Activated CD8-positive, alpha-beta memory T cell treated with anti-CD3 and anti-CD28 coated beads for 1 hour (primary cell): ENCODE measurements at regions not wholly inside any gene's neighbourhood (a gene's known extent, or its start where the extent isn't known, plus 50 kb on each side); places are given as distances from the start of the nearest gene placed in this dataset.
"Not testable (repeated sequence)": the region's sequence is repeated elsewhere in the genome, so short reads cannot be mapped to it uniquely, and the experiment has no call there.

ENCODE experiments used
- DNase-seq, 2 donors: peaks; one replicate each; pipeline ENCODE4 v3.0.0-alpha.2; 2020; ENCODE audit warnings: low read depth in 1 of 2; ENCODE audit errors: extremely low read depth in 1 of 2

GRCh38 chr14:48738186-48738925 is 847.8 kb downstream of the RPS29 start:
- no peak for DNase-seq

GRCh38 chr14:48735607-48736006 is 850.6 kb downstream of the RPS29 start:
- no peak for DNase-seq

- no peak for DNase-seq
Observed at GRCh38 chr14:48731260-48731659, 854.9 kb downstream of the RPS29 start.

- no peak for DNase-seq
Observed at GRCh38 chr14:48726080-48726642, 860.0 kb downstream of the RPS29 start.

GRCh38 chr14:48725051-48725734 is 861.0 kb downstream of the RPS29 start:
- no peak for DNase-seq

- DNase-seq = no peak
Observed at GRCh38 chr14:48723841-48724495, 862.2 kb downstream of the RPS29 start.

- DNase-seq = no peak
Observed at GRCh38 chr14:48714366-48714765, 871.8 kb downstream of the RPS29 start.

- no peak for DNase-seq
Observed at GRCh38 chr14:48710133-48710532, 876.0 kb downstream of the RPS29 start.

GRCh38 chr14:48709277-48709785 is 876.8 kb downstream of the RPS29 start:
- no peak for DNase-seq

GRCh38 chr14:48704639-48705038 is 881.5 kb downstream of the RPS29 start:
- DNase-seq = no peak

- DNase-seq = no peak
Observed at GRCh38 chr14:48703728-48704467, 882.3 kb downstream of the RPS29 start.

GRCh38 chr14:48697362-48697761 is 888.8 kb downstream of the RPS29 start:
- DNase-seq = not testable (repeated sequence)

- DNase-seq = no peak
Observed at GRCh38 chr14:48693793-48694192, 892.4 kb downstream of the RPS29 start.

GRCh38 chr14:48690349-48690748 is 895.8 kb downstream of the RPS29 start:
- DNase-seq = no peak

GRCh38 chr14:48686650-48687049 is 899.5 kb downstream of the RPS29 start:
- DNase-seq = no peak

- no peak for DNase-seq
Observed at GRCh38 chr14:48672506-48672905, 913.7 kb downstream of the RPS29 start.

GRCh38 chr14:48670939-48671338 is 915.2 kb downstream of the RPS29 start:
- DNase-seq = no peak

- no peak for DNase-seq
Observed at GRCh38 chr14:48665077-48665784, 920.9 kb downstream of the RPS29 start.

GRCh38 chr14:48643241-48643640 is 942.9 kb downstream of the RPS29 start:
- no peak for DNase-seq

GRCh38 chr14:48628870-48629269 is 953.5 kb upstream of the MDGA2 start:
- DNase-seq = no peak
